ENCODE measurements at regions not wholly inside any gene's neighbourhood (a gene's known extent, or its start where the extent isn't known, plus 50 kb on each side); places are given as distances from the start of the nearest gene placed in this dataset.

DNA sequence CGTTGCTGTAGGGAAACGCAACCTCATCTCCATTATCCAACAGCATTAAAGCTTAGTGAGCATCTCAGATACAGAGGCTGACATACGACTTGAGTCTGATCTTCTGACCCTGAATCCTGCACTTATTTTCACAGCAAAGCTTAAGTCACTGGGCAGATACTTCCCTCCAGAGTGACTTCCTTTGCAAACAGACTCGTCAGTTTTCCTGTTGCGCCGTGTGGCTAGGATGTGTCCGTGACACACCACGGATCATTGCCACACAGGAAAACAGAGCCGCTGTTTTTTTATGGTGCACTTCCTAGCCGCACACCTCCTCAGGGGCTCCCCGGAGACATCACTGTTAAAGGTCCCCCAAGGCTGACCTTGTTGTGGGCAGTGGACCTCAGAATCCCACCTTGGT is 94.9 kb upstream of the MKI67 start (continued):
- TF ChIP-seq NR4A1 (CRISPR knock-in tag; IDR thresholded peaks at IDR 0.05) (no peak), NR4A1 (tag; IDR thresholded peaks at IDR 0.05) (no peak)
- TF ChIP-seq, protein P1, sequence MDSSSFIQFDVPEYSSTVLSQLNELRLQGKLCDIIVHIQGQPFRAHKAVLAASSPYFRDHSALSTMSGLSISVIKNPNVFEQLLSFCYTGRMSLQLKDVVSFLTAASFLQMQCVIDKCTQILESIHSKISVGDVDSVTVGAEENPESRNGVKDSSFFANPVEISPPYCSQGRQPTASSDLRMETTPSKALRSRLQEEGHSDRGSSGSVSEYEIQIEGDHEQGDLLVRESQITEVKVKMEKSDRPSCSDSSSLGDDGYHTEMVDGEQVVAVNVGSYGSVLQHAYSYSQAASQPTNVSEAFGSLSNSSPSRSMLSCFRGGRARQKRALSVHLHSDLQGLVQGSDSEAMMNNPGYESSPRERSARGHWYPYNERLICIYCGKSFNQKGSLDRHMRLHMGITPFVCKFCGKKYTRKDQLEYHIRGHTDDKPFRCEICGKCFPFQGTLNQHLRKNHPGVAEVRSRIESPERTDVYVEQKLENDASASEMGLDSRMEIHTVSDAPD (CRISPR knock-in tag; IDR thresholded peaks at IDR 0.05): no peak

DNA sequence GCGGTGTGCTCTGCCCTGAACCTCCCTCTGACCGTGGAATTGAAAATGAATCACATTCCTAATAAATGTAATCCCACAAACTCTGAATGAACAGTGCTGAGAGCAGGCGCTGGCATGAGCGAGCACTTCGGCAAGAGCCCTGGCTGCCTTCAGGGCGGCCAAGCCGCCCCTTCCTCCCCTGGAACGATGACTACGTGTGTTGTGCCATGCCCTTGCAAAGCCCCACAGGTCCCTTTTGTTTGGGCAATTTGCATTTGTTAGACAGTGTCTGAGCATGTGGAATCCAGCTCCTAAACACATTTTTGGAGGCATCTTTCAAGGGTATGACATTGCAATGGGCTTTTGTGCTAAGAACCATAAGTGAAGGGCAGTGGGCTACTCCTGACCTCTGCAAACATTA is 95.6 kb upstream of the MKI67 start:
- ChIA-PET CTCF (ENCODE audit: low intra/inter-chr PET ratio) (no interaction called here), POLR2A (interaction anchor here (0.6 kb wide), 1 partner anchor 160 kb away, joined by 5 read pairs; no protein-coding TSS in a partner anchor)
- Histone ChIP-seq H3K9ac (ENCODE audit: insufficient read depth in 1 of 2, low read depth in 2 of 2, low read length in 2 of 2) (no peak overlapping the region), H3K36me3 (ENCODE audit: control insufficient read depth, insufficient read depth, low read length) (no peaks in the 10 kb centered on the region), H4K20me1 (replicated peaks; ENCODE audit: control insufficient read depth, insufficient read depth, low read length) (no peaks in the 10 kb centered on the region), H3K4me2 (ENCODE audit: insufficient read depth, low read length) (no peak overlapping the region), H3K4me1 (replicated peaks in 1 of 2; ENCODE audit: control insufficient read depth in 2 of 2, insufficient read depth in 2 of 2, low read length in 2 of 2) (no peaks in the 10 kb centered on the region), H3K79me2 (ENCODE audit: control insufficient read depth, insufficient read depth, low read length) (no peaks in the 10 kb centered on the region), H3K9me1 (ENCODE audit: control insufficient read depth, insufficient read depth, low read length) (no peaks in the 10 kb centered on the region), H3K27ac (ENCODE audit: extremely low read depth, low read depth, low read length) (no peak overlapping the region), H3K27me3 (ENCODE audit: control insufficient read depth in 2 of 2, insufficient read depth in 2 of 2, low read length in 2 of 2) (peaks cover 0 to 9% of the 10 kb centered on the region in 2 experiments; a peak in 2 of 5 replicates), H2AFZ (ENCODE audit: low read depth, low read length) (no peak overlapping the region), H3K9me3 (replicated peaks; ENCODE audit: control insufficient read depth, insufficient read depth, low read depth, low read length) (no peaks in the 10 kb centered on the region), H3K4me3 (no peak overlapping the region)
- BruUV-seq (replicated peaks): no TSS peak
- intact Hi-C loops (cut with micrococcal nuclease) (no loop called here), in situ Hi-C loops (cut with MboI) (no loop called here)
- ATAC-seq (no peak), DNase-seq (ENCODE audit: extremely low read depth in 1 of 4, low spot score in 3 of 4) (no peak), FAIRE-seq (no peak)
- WGBS (ENCODE audit: insufficient coverage, low coverage, missing lambda C conversion rate): 0% methylated on average over 9 of the region's 9 CpGs
- TF ChIP-seq EHMT2 (IDR thresholded peaks at IDR 0.05) (no peak), ZNF140 (CRISPR knock-in tag; IDR thresholded peaks at IDR 0.05) (no peak)

Data from K562 (cell line).